GM12878 (cell line): ENCODE measurements at regions not wholly inside any gene's neighbourhood (a gene's known extent, or its start where the extent isn't known, plus 50 kb on each side); places are given as distances from the start of the nearest gene placed in this dataset.

Source experiments
- ATAC-seq: fragments of 200-7000 bp; cut with Tn5 transposase; 3 replicates; pipeline ENCODE4 v1.9.1; 2020; ENCODE audit warnings: mild to moderate bottlenecking, moderate library complexity
- BruUV-seq: library from RNA; stranded (reverse); fragments of 400-500 nt; replicated peaks from 2 replicates; lab custom pipeline; 2021; lab: Mats Ljungman, UMichigan
- CTCF ChIA-PET: fragments of 300-600 bp; sonication (Branson Sonifier 250); formaldehyde crosslinking; extraction: SDS; loops from one replicate; lab custom pipeline; 2021; ENCODE audit warnings: inconsistent platforms; lab: Yijun Ruan, JAX
- POLR2A ChIA-PET: fragments of 350-600 bp; formaldehyde crosslinking; extraction: SDS; loops from one replicate; lab custom pipeline; 2021; ENCODE audit warnings: inconsistent platforms; lab: Charles Lee
- RAD21 ChIA-PET: fragments of 300-600 bp; sonication (Branson Sonifier 250); formaldehyde crosslinking; loops from one replicate; lab custom pipeline; 2023; ENCODE audit warnings: antibody characterized with exemption; ENCODE audit not compliant: unreplicated experiment; lab: Charles Lee
- SMC1A ChIA-PET: fragments of 300-600 bp; sonication (Branson Sonifier 250); formaldehyde crosslinking; loops from one replicate; lab custom pipeline; 2023; ENCODE audit not compliant: unreplicated experiment, uncharacterized antibody; lab: Charles Lee
- DNase-seq: peaks from one replicate; pipeline ENCODE4 v3.0.0-alpha.2; 2011; ENCODE audit warnings: low read depth, low spot score
- FAIRE-seq: peaks from 3 replicates; lab custom pipeline; 2011; peaks lifted over from hg19 to GRCh38; lab: Jason Lieb, UNC
- H2AFZ ChIP-seq: 2 replicates; pipeline ENCODE4 v1.6.0; 2011; ENCODE audit warnings: low read depth, low read length, control low read depth; ENCODE audit not compliant: control insufficient read depth
- H3K27ac ChIP-seq: 2 replicates; pipeline ENCODE4 v1.5.1; 2011; ENCODE audit warnings: control low read depth; ENCODE audit not compliant: control insufficient read depth, insufficient read depth
- H3K27me3 ChIP-seq, 2 experiments: replicated peaks in 1 of 2; 2 replicates each; pipeline versions ENCODE4 v1.6.0 to v1.6.1; 2011; ENCODE audit warnings: low read length in 1 of 2; ENCODE audit not compliant: control insufficient read depth in 2 of 2, insufficient read depth in 2 of 2
- H3K36me3 ChIP-seq, 2 experiments: 2 replicates each; pipeline ENCODE4 v1.5.1; 2011; ENCODE audit warnings: low read length in 1 of 2; ENCODE audit not compliant: control insufficient read depth in 2 of 2, insufficient read depth in 2 of 2
- H3K4me1 ChIP-seq: 2 replicates; pipeline ENCODE4 v1.6.1; 2011; ENCODE audit warnings: mild to moderate bottlenecking, low read length, moderate library complexity, mixed read lengths; ENCODE audit not compliant: control insufficient read depth, insufficient read depth
- H3K4me2 ChIP-seq: 2 replicates; pipeline ENCODE4 v1.6.0; 2011; ENCODE audit warnings: control low read depth; ENCODE audit not compliant: control insufficient read depth, insufficient read depth
- H3K4me3 ChIP-seq: fragments of 200-600 bp; sonication (generic); 2 replicates; pipeline ENCODE4 v1.5.1; 2016
- H3K79me2 ChIP-seq: 2 replicates; pipeline ENCODE4 v1.6.0; 2011; ENCODE audit warnings: low read length; ENCODE audit not compliant: control insufficient read depth, insufficient read depth
- H3K9ac ChIP-seq: 2 replicates; pipeline ENCODE4 v1.8.0; 2011; ENCODE audit warnings: low read length, control low read depth, mixed read lengths; ENCODE audit not compliant: control insufficient read depth, insufficient read depth
- H3K9me3 ChIP-seq: replicated peaks from 3 replicates; pipeline ENCODE4 v1.5.1; 2011; ENCODE audit warnings: mild to moderate bottlenecking, low read length; ENCODE audit not compliant: control insufficient read depth, insufficient read depth
- H4K20me1 ChIP-seq: 2 replicates; pipeline ENCODE4 v1.6.0; 2011; ENCODE audit not compliant: control insufficient read depth, insufficient read depth
- CBX5 ChIP-seq: sonication (generic); IDR thresholded peaks from 2 replicates; pipeline ENCODE4 v1.6.1; 2016; ENCODE audit warnings: low read depth, moderate library complexity, mild to moderate bottlenecking, inconsistent platforms
- RFX5 ChIP-seq: IDR thresholded peaks from 2 replicates; pipeline ENCODE4 v1.6.1; 2011; ENCODE audit warnings: low read depth, low read length, improper control_type of control experiment
- WGBS: methylation state at CpG from one replicate; pipeline ENCODE4 v1.1.6; 2016; ENCODE audit warnings: low lambda C conversion rate; ENCODE audit not compliant: insufficient replicate concordance, insufficient coverage; ENCODE audit errors: missing lambda C conversion rate; 5-methylcytosine and 5-hydroxymethylcytosine counted together
- in situ Hi-C: fragments of 300-500 bp; cut with MboI; formaldehyde crosslinking; loops from 9 replicates; pipeline ENCODE4 v1.14.3; 2018; ENCODE audit warnings: mixed read lengths
- intact Hi-C: fragments of 100-400 bp; cut with micrococcal nuclease; formaldehyde crosslinking; loops from one replicate; pipeline ENCODE4 v1.14.2; 2022; ENCODE audit not compliant: unreplicated experiment
- TF ChIP-seq, protein P1 (sequence below): fragments of 450-650 bp; formaldehyde crosslinking; IDR thresholded peaks from 2 replicates; pipeline ENCODE4 v1.5.0; 2022; ENCODE audit warnings: mild to moderate bottlenecking, missing genetic modification characterization

- TF ChIP-seq, protein P1, sequence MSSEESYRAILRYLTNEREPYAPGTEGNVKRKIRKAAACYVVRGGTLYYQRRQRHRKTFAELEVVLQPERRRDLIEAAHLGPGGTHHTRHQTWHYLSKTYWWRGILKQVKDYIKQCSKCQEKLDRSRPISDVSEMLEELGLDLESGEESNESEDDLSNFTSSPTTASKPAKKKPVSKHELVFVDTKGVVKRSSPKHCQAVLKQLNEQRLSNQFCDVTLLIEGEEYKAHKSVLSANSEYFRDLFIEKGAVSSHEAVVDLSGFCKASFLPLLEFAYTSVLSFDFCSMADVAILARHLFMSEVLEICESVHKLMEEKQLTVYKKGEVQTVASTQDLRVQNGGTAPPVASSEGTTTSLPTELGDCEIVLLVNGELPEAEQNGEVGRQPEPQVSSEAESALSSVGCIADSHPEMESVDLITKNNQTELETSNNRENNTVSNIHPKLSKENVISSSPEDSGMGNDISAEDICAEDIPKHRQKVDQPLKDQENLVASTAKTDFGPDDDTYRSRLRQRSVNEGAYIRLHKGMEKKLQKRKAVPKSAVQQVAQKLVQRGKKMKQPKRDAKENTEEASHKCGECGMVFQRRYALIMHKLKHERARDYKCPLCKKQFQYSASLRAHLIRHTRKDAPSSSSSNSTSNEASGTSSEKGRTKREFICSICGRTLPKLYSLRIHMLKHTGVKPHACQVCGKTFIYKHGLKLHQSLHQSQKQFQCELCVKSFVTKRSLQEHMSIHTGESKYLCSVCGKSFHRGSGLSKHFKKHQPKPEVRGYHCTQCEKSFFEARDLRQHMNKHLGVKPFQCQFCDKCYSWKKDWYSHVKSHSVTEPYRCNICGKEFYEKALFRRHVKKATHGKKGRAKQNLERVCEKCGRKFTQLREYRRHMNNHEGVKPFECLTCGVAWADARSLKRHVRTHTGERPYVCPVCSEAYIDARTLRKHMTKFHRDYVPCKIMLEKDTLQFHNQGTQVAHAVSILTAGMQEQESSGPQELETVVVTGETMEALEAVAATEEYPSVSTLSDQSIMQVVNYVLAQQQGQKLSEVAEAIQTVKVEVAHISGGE, result no peak
These were observed 151.7 kb downstream of the ZC3H11B start (continued) for GRCh38 chr1:219460896-219461815.

DNA sequence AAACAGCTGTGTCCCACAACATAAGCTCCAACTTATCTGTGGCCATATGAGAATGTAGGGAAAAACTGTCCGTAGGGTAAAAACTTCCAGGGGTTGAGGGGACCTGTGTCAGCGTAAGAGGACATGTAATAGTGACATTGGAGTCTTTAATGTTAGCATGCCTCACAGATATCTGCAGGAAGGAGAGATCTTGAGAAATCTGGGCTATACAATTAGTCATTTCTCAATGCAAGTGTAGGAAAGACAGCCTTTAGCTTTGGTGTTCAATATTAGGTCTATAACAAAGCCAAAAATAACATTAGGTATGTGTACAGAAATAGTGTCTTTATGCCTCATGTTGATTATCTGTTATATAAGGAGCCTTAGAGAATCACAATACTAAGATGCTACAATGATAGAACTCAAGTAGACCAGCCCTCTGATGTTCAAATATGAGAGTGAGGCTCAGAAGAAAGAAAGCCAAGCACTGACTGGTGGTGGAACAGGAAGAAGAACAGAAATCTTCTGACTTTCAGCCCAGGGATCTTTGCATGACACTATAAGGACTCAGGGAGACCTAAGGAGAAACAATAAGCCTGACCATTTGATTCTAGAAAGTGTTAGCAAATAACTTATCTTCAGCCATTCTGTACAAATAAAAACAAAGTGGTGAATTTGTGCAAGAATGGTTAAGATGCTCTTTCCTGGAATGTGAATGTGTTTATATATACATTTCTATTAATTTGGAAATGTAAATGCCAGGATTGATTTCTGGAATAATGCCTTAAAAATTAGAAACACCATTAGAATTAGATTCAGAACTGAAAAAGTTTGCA is 152.6 kb downstream of the ZC3H11B start:
- no peaks in the 10 kb centered on the region for H3K27me3 ChIP-seq
- peak overlapping the region; percentile 90 for H3K27ac ChIP-seq
- H3K36me3 ChIP-seq, result no peaks in the 10 kb centered on the region
- intact Hi-C loops, result loop anchor here (2.0 to 10.0 kb wide), 3 partner anchors 37 to 273 kb away; no protein-coding TSS in a partner anchor
- H3K4me2 ChIP-seq, result peak overlapping the region; percentile 50; the same call in 1 of the 2 replicates
- H3K4me3 ChIP-seq, result no peak overlapping the region
- CTCF ChIA-PET, result no interaction called here
- SMC1A ChIA-PET, result interaction anchor here (1.3 kb wide), 1 partner anchor 9 kb away, joined by 4 read pairs; no protein-coding TSS in a partner anchor
- POLR2A ChIA-PET, result no interaction called here
- TF ChIP-seq RFX5 (no peak), CBX5 (0 out of 2 replicates have a peak, but pooled peaks have one; percentile 14)
- DNase-seq (no peak), FAIRE-seq (no peak), ATAC-seq (peak; percentile 35)
- 96% methylated on average over 2 of the region's 2 CpGs for WGBS
- no peak overlapping the region for H3K9ac ChIP-seq
- BruUV-seq, result TSS peak; percentile 61
- in situ Hi-C loops, result no loop called here
- H2AFZ ChIP-seq, result peak overlapping the region; percentile 42
- no peaks in the 10 kb centered on the region for H4K20me1 ChIP-seq
- no peaks in the 10 kb centered on the region for H3K9me3 ChIP-seq
- no peaks in the 10 kb centered on the region for H3K79me2 ChIP-seq
- peaks cover 46% of the 10 kb centered on the region for H3K4me1 ChIP-seq
- RAD21 ChIA-PET, result no interaction called here
